Heart right ventricle (tissue), 16 donors: ENCODE measurements at regions not wholly inside any gene's neighbourhood (a gene's known extent, or its start where the extent isn't known, plus 50 kb on each side); places are given as distances from the start of the nearest gene placed in this dataset.

Experiments
- ATAC-seq, 8 donors: fragments of 200-7000 bp; cut with Tn5 transposase; one replicate each; pipeline ENCODE4 v1.9.1; 2020; ENCODE audit warnings: mild to moderate bottlenecking in 8 of 8, moderate library complexity in 8 of 8, moderate number of reproducible peaks in 1 of 8
- DNase-seq, 2 donors: peaks; one replicate each; pipeline ENCODE4 v3.0.0-alpha.2; 2020
- H3K27ac ChIP-seq, 10 donors: fragments of 200-600 bp; sonication (generic) in 2 of 10; one replicate each; pipeline versions ENCODE4 v1.5.0 to v1.8.0; 2020 to 2022; ENCODE audit warnings: mild to moderate bottlenecking in 3 of 10
- H3K27me3 ChIP-seq, 7 donors: fragments of 200-600 bp; one replicate each; pipeline ENCODE4 v1.8.0; 2021 to 2022; ENCODE audit warnings: mild to moderate bottlenecking in 2 of 7
- H3K36me3 ChIP-seq, 9 donors: fragments of 200-600 bp; sonication (generic) in 1 of 9; one replicate each; pipeline versions ENCODE4 v1.5.0 to v1.8.0; 2020 to 2022; ENCODE audit warnings: mild to moderate bottlenecking in 2 of 9
- H3K4me1 ChIP-seq, 9 donors: fragments of 200-600 bp; sonication (generic) in 1 of 9; one replicate each; pipeline versions ENCODE4 v1.5.0 to v1.8.0; 2020 to 2022; ENCODE audit warnings: mild to moderate bottlenecking in 4 of 9
- H3K4me3 ChIP-seq, 10 donors: fragments of 200-600 bp; sonication (generic) in 2 of 10; one replicate each; pipeline versions ENCODE4 v1.5.0 to v1.8.0; 2020 to 2022; ENCODE audit warnings: mild to moderate bottlenecking in 7 of 10, moderate library complexity in 2 of 10
- H3K9me3 ChIP-seq, 11 donors: fragments of 200-600 bp in 10 of 11; sonication (generic) in 2 of 11; one replicate each; pipeline versions ENCODE4 v1.5.0 to v1.8.0; 2013 to 2022; ENCODE audit warnings: mild to moderate bottlenecking in 2 of 11, control low read depth in 1 of 11, moderate library complexity in 1 of 11
- WGBS, 2 donors: extraction: QIAGEN DNeasy Blood & Tissue Kit; methylation state at CpG; one replicate each; pipeline ENCODE4 v1.1.7; 2013; ENCODE audit warnings: inconsistent platforms in 1 of 2; 5-methylcytosine and 5-hydroxymethylcytosine counted together
- intact Hi-C, 10 donors: fragments of 100-400 bp; cut with DNase I; formaldehyde crosslinking; loops; one replicate each; pipeline versions ENCODE4 v1.11.1 to v1.14.2; 2022
- TF ChIP-seq, protein P1 (sequence below), 9 donors: fragments of 200-600 bp; sonication (generic) in 2 of 9; IDR thresholded peaks; one replicate each; pipeline versions ENCODE4 v1.5.0 to v1.8.0; 2021 to 2022; ENCODE audit warnings: antibody characterized with exemption in 9 of 9, mild to moderate bottlenecking in 5 of 9, moderate library complexity in 1 of 9
- donor health status: Arrhythmogenic right ventricular cardiomyopathy.
- donor health status: ischemic (EF 13 %, LVEDD 7.1; RV severe dilation, severe dysfunction).
- donor health status: healthy with polysubstance abuse.
- donor health status: DM: no; HTN: yes; CAD: no.
- donor health status: DM: no; HTN: no; CAD: no.
- donor health status: ischemic (EF 25% LVEDD 6.9; RV normal size, moderate dysfunction).
- donor health status: ischemic (EF 25% LVEDD 5.7; RV mildly dilated, moderate dysfunction).
- donor health status: healthy.
- donor health status: DM: yes; HTN: yes; CAD: no.
- donor health status: Ischemic cardiomyopathy.
- donor health status: ischemic (EF 35%, LVEDD 5.7; RV mildly dilated, moderate dysfunction).
- donor health status: nonischemic (EF 11% LVEDD 7.7; RV severe dilation, severe dysfunction).
- donor health status: DM: yes; HTN: yes; CAD: no.
- donor health status: PGD.
- donor health status: ischemic (EF 29% LVEDD 5.4; RV normal size, mild dysfunction).
- donor health status: nonischemic (EF 23%, LVEDD 6.1; RV moderate dilation, normal function).

DNA sequence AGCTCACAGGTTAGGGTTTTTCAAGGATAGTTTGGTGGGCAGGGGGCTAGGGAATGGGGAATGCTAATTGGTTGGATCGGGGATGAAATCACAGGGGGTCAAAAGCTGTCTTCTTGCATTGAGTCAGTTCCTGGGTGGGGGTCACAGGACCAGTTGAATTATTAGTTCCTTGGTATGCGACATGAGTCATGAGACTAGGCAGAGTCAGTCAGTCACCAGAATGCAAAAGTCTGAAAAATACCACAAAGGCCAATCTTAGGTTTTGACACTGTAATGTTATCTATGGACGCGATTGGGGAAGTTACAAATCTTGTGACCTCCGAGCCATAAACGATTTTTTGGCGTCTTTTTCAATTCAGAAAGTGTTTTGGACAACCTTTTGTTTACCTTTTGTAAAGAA, 101.2 kb downstream of the ZNF519 start:
- ATAC-seq (no peak), DNase-seq (no peak)
- H3K4me3 ChIP-seq: no peak overlapping the region
- intact Hi-C loops: no loop called here
- no peak overlapping the region for H3K27ac ChIP-seq
- peaks cover 0 to 2% (median 0%) of the 10 kb centered on the region in 7 donors for H3K27me3 ChIP-seq
- H3K9me3 ChIP-seq: peaks cover 0 to 20% (median 4%) of the 10 kb centered on the region in 11 donors
- no peaks in the 10 kb centered on the region for H3K36me3 ChIP-seq
- WGBS, 2 donors: 86 to 88% methylated on average over 7 of the region's 7 CpGs
- TF ChIP-seq, protein P1, sequence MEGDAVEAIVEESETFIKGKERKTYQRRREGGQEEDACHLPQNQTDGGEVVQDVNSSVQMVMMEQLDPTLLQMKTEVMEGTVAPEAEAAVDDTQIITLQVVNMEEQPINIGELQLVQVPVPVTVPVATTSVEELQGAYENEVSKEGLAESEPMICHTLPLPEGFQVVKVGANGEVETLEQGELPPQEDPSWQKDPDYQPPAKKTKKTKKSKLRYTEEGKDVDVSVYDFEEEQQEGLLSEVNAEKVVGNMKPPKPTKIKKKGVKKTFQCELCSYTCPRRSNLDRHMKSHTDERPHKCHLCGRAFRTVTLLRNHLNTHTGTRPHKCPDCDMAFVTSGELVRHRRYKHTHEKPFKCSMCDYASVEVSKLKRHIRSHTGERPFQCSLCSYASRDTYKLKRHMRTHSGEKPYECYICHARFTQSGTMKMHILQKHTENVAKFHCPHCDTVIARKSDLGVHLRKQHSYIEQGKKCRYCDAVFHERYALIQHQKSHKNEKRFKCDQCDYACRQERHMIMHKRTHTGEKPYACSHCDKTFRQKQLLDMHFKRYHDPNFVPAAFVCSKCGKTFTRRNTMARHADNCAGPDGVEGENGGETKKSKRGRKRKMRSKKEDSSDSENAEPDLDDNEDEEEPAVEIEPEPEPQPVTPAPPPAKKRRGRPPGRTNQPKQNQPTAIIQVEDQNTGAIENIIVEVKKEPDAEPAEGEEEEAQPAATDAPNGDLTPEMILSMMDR (IDR thresholded peaks at IDR 0.05): no peak
- no peaks in the 10 kb centered on the region for H3K4me1 ChIP-seq

DNA sequence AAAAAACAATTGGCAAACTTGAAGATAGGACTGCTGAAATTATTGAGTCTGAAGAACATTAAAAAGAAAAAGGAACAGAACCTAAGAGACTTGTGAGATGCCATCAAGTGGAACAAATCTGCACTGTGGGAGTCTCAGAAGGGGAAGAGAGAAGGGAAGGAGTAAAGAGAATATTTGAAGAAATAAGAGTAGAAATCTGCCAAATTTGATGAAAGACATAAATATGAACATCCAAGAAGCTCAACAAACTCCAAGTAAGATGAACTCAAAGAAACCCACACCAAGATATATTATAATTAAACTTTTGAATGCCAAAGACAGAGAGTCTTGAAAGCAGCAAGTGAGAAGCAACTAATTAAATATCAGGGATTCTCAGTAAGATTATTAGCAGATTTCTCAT, 102.7 kb downstream of the ZNF519 start:
- no peaks in the 10 kb centered on the region for H3K27me3 ChIP-seq
- no peaks in the 10 kb centered on the region for H3K4me1 ChIP-seq
- H3K27ac ChIP-seq: no peak overlapping the region
- H3K36me3 ChIP-seq: no peaks in the 10 kb centered on the region
- H3K4me3 ChIP-seq: no peak overlapping the region
- DNase-seq (no peak), ATAC-seq (no peak)
- peaks cover 0 to 20% (median 4%) of the 10 kb centered on the region in 11 donors for H3K9me3 ChIP-seq
- intact Hi-C loops: loop anchor here in 1 of 10 donors (10.0 kb wide), 1 partner anchor 55 kb away; no protein-coding TSS in a partner anchor
- TF ChIP-seq, protein P1 (IDR thresholded peaks at IDR 0.05): no peak

DNA sequence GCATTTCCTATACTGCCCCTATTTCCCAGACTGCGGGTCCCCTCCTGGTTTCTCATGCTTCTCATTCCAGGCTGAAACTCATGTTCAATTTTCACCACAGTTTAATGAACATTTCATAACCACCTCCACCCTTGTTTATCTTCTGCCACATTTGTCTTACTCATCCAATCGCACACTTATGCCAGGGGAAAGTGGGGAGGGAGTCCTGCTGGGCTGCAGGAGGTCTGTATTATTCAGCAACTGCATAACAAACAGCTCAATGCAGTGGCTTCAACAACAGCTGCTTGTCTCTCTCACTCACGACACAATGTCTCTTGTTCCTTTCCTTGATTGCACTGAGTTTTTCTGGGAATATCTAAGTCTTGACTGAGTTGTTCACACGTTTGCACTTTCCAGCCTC, 106.0 kb downstream of the ZNF519 start:
- intact Hi-C loops: loop anchor here in 1 of 10 donors (10.0 kb wide), 1 partner anchor 51 kb away; no protein-coding TSS in a partner anchor
- ATAC-seq: no peak
- TF ChIP-seq, protein P1 (IDR thresholded peaks at IDR 0.05): no peak
- Histone ChIP-seq H3K27ac (no peak overlapping the region), H3K4me3 (no peak overlapping the region), H3K36me3 (no peaks in the 10 kb centered on the region), H3K9me3 (peaks cover 0 to 20% (median 4%) of the 10 kb centered on the region in 11 donors), H3K27me3 (peaks cover 0 to 6% (median 0%) of the 10 kb centered on the region in 7 donors), H3K4me1 (no peaks in the 10 kb centered on the region)
- no peak for DNase-seq
- WGBS, 2 donors: 40 to 41% methylated on average over 4 of the region's 4 CpGs

DNA sequence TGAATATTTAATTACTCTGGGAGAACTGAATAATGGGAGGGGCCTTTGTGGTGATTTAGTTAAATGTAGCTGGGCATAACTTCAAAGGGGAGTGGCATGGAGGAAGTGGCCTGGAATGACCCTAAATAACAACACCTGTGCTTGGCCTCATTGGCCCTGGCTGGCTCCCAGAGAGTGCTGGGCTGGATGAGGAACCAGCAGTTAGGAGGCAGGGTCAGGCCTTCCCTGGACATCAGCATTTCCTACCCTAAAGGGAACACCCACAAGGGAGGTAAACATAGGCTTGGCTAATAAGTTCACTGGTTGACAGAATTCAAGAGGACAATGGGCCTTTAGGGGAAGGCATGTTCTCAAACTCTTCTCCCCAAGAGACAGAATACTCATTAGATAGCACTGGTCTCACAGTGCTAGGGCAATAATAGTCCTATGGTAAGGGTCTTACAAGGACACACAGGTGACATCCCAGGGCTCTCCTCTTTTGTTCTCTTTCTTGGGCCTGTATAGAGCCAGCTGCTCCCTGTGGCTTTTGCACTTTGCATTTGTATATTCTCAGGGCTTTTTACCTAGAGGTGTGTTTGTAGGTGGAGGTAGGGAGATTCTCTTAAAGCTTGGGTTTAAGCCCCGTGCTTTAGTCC, 106.8 kb downstream of the ZNF519 start:
- Histone ChIP-seq H3K27me3 (peaks cover 0 to 6% (median 0%) of the 10 kb centered on the region in 7 donors), H3K4me3 (no peak overlapping the region), H3K36me3 (no peaks in the 10 kb centered on the region), H3K9me3 (peaks cover 0 to 17% (median 4%) of the 10 kb centered on the region in 11 donors), H3K27ac (no peak overlapping the region), H3K4me1 (no peaks in the 10 kb centered on the region)
- intact Hi-C loops: loop anchor here in 1 of 10 donors (10.0 kb wide), 1 partner anchor 51 kb away; no protein-coding TSS in a partner anchor
- no peak for ATAC-seq
- 27 to 32% methylated on average over 1 of the region's 1 CpG for WGBS, 2 donors
- TF ChIP-seq, protein P1 (IDR thresholded peaks at IDR 0.05): no peak
- DNase-seq: no peak
